ENCODE measurements at regions not wholly inside any gene's neighbourhood (a gene's known extent, or its start where the extent isn't known, plus 50 kb on each side); places are given as distances from the start of the nearest gene placed in this dataset.
"Not testable (repeated sequence)": the region's sequence is repeated elsewhere in the genome, so short reads cannot be mapped to it uniquely, and the experiment has no call there.

DNA sequence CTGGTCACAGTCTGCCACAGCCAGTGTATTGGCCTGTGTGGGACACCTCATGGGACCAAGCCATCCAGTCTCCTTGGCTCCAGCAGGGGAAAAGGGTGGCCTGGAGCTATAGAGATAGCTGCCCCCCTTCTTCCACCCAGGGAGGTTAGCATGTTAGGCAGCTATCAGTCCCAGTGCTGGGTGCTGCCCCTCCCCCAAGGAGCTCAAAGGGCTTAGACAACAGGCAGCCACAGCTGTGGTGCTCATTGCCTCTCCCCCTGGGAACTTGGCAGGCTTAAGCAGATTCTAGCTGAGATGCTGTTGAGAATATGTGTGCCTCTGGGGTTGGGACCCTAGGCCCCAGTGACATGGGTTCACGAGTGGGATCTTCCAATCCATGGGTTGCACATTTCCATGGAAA lies 226.0 kb upstream of the PTGER4 start:
- no peak for DNase-seq (ENCODE audit: low read depth)

DNA sequence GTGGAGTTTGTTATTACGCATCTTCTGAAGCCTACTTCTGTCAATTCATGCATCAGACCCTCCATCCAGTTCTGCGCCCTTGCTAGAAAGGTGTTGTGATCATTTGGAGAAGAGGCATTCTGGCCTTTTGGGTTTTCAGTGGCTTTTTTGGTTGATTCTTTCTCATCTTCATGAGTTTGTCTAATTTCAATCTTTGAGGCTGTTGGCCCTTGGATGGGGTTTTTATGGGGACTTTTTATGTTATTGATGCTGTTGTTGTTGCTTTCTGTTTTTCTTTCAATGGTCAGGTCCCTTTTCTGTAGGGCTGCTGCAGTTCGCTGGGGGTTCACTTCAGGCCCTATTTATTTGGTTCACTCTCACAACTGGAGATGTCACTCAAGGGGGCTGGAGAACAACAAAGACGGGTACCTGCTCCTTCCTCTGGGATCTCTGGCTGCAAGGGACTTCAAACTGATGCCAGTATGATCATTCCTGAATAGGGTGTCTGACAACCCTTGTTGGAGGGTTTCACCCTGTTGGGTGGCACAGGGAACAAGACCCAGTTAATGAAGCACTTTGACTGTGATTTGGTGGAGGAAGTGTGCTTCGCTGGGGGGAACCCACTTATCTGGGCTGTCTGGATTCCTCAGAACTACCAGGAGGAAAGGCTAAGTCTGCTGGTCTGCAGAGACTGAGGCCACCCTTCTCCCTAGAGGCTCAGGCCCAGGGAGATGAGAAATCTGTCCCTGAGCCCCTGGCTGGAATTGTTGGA lies 226.7 kb upstream of the PTGER4 start:
- DNase-seq (ENCODE audit: low read depth) = no peak

DNA sequence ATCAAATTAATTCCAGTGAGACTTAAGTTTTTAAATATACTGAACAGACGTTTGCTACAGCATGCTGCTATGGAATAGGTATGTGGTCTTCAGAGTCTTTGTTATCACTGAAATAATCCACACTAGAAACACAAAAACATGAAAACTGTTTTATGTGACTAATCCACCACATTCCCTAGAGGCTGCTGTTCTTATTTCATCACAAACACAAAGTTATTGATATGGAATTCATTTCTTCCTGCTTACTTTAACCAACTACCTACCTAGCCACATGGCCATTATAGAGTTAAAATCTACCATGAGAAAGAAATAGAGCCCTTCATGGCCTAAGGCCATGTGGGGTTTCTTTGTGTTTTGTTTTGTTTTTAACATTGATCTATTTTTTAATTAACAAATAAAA lies 232.3 kb upstream of the PTGER4 start:
- no peak for DNase-seq (ENCODE audit: low read depth)

DNA sequence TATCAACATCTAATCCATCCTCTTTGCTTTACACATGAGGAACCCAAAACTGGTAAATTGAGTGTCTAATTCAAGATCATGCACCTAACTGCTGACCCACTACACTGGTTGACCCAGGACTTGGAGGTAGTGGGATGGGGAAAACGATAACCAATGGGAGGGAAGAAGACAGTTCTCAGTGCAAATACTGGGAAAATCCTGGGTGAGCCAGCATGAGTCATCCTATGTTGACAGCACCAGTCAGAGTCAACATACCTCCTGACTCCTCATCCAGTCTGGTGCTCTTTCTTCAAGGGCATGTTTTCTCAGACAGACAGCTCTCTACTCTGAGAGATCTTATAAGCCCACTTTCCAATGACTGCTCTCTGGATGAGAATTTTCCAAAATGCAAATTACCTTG lies 232.8 kb upstream of the PTGER4 start:
- DNase-seq (ENCODE audit: low read depth) = no peak

DNA sequence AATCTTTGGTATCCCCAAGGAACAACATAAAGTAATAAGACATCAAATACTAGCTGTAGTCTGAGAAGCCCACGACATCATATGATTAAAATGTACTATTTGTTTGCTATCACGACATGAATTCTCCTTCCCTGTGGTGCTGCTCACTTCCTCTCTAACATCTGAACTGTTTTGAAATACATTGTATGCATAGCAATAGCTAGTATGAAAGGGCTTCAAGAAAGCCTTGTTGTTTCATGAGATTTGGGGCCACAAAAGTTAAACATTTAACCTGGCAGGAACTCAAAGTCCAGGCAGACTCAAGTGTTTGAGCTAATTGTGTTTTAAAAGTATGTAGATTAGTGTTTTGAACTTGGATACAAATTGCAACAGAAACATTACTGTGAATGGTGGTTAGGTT lies 237.4 kb upstream of the PTGER4 start:
- no peak for DNase-seq (ENCODE audit: low read depth)

DNA sequence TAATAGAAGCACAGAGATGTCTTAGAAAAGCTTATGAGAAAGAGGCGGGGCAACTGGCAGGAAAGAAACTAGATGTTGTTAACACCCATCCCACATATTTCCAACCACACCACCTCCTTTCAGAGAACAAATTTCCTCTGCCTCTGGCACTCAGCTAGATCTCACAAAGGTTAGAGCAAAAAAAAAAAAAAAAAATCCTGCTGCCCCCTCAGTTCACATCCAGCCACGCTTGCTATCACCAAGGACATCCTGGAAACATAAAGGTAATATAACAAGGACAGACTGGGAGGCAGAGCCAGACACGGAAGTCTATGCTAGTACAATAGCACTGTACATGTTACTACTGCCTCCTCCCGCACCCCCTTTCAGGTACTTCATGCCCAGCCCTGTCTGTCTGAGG lies 238.0 kb upstream of the PTGER4 start:
- no peak for DNase-seq (ENCODE audit: low read depth)

DNA sequence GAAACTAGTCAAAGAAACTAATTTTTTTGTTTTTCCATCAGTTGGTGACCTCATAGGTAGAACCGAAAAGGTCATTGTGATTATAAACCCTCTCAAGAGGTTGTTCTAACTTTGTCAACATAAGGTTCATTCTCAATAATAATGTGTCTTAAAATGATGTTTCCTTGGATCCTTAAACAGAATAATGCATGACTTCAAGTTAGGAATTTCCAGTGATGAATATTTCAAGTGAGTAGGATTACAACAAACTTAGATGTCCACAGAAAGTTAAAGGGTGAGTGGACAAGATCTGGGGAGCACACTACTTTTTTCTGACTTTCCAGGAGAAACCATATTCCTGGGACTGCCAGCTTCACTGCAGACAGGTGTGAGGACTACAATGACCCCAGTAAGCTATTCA lies 239.0 kb upstream of the PTGER4 start:
- DNase-seq (ENCODE audit: low read depth) = no peak

DNA sequence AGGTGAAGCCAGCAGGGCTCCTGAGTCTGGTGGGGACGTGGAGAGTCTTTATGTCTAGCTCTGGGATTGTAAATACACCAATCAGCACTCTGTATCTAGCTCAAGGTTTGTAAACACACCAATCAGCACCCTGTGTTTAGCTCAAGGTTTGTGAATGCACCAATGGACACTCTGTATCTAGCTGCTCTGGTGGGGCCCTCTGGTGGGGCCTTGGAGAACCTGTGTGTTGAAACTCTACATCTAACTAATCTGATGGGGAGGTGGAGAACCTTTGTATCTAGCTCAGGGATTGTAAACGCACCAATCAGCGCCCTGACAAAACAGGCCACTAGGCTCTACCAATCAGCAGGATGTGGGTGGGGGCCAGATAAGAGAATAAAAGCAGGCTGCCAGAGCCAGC lies 240.6 kb upstream of the PTGER4 start:
- not testable (repeated sequence) for DNase-seq (ENCODE audit: low read depth)

DNA sequence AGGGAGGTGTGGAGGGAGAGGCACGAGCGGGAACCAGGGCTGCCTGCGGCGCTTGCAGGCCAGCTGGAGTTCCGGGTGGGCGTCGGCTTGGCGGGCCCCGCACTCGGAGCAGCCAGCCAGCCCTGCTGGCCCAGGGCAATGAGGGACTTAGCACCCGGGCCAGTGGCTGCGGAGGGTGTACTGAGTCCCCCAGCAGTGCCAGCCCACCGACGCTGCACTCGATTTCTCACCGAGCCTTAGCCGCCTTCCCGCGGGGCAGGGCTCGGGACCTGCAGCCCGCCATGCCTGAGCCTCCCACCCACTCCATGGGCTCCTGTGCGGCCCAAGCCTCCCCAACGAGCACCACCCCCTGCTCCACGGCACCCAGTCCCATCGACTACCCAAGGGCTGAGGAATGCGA lies 241.1 kb upstream of the PTGER4 start:
- DNase-seq (ENCODE audit: low read depth) = not testable (repeated sequence)

DNA sequence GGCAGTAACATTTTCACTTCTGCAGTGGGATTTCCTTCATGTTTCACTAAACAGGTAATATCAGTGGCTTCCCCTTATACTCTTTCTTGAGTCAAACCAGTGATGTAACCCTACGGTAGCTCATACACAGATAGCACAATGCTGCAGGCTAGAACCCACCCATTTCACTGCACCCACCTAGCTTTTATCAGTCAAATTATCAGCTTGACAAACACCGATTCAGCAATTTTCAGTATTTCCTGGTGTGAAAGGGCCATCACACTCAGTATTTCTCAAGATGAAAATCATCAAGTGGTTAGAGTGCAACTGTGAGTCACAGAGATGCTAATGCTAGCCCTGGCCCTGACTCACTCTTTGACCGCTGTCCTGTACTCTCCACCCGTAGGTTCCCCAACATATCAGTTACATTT lies 242.3 kb upstream of the PTGER4 start:
- DNase-seq (ENCODE audit: low read depth) = no peak

DNA sequence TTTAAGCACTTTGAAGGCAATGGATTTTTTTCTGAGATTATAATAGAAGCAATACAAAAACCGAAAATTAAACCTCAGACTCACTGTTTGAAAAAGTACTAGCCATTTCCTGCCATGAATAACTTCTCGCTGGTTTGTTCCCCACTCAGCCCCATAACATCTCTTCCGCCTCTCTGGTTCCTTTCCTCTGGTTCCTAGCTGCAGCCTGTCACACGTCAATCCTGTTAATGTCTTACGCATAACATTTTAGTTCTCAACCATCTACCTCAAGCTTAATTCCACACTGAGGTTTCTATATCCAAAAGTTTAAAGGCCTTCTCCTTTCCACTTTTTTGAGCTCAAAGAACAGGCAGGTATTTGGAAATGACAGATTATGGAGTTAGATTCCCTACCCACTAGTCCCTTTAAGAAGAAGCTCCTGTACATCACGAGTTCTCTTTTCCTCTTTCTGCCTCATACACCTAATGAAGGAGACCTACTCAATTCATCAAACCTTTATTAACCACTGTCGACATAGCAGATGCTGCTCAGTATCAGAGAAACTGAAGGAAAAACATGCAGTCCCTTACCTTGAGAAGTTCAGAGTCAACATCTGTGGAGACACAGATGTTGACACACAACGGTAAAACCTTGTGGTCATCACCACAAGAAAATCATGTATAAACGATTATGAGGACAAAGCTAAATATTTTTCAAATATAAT lies 243.0 kb upstream of the PTGER4 start:
- peak; percentile 38 for DNase-seq (ENCODE audit: low read depth)

DNA sequence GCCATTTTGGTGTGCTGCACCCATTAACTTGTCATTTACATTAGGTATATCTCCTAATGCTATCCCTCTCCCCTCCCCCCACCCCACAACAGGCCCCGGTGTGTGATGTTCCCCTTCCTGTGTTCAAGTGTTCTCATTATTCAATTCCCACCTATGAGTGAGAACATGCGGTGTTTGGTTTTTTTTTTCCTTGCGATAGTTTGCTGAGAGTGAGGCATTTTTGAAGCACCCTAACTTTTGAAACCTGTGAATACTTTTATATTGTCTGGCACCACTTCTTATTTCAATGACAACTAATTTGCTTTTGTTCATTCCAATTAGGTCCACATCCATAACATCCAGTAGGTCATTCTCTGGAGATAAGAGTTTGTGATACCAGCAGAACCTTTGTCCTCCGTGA lies 244.0 kb upstream of the PTGER4 start:
- not testable (repeated sequence) for DNase-seq (ENCODE audit: low read depth)

DNA sequence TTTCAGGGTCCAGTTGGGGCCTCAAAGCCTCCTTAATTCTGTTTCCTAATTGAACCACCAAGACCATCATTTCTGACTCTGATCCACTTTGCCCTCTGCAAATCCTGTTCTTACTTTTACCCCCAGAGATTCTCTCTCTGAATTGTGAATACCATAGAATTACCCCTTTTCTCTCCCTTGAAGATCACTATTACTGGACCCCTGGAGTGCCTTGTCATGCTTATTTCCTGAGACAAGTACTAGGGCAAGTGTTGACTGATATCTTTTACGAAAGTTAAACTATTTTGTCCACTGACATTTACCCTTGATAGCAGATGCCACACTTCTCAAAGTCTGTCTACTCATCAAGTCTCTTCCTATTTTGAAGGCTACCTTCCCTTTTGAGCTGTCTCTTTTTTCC lies 246.9 kb upstream of the PTGER4 start:
- no peak for DNase-seq (ENCODE audit: low read depth)

DNA sequence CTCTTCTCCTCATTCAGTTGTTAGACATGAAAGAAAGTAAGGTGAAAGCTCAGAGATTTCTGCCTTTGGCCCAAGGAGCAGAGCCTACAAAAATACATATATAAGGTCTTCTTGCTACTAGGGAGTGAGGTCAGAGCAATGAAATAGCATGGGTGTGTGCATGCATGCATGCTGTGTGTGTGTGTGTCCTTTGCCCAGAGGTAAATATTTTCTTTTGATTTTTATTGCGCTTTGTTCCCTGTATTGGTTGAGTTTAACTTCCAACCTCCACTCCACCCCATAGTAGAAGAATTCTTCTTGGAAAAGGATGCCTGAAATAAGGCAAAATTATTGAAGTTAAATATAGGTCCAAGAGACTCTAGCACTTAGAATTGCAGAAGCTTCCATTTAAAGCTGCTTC lies 248.0 kb upstream of the PTGER4 start:
- DNase-seq (ENCODE audit: low read depth) = no peak

DNA sequence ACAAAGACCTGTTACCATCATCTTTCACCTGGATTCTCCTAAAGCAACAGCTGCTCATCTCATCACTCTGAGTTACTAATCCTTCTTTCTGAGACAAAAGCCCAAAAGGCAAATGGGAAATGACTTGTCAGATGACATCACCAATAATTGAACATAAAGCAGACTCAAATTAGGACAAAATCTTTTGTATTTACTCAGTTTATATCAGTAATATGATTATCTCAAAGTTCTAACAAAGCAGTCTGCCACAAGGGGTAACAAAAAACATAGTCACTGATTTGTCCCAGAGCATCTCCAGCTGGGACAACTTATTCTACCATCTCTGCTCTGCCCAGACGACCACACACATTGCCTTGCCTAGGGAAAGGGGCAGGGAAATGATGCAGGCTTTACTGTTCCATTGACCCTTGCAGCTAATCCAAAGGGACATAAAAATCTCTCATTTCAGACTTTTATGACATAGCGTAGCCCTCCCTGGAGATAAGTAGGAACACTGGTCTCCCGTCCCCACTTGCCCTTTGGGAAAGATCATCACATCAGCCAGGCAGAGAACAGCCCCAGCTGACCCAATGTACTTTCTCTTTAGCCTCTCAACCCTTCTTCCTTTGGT lies 249.5 kb upstream of the PTGER4 start:
- no peak for DNase-seq (ENCODE audit: low read depth)

DNA sequence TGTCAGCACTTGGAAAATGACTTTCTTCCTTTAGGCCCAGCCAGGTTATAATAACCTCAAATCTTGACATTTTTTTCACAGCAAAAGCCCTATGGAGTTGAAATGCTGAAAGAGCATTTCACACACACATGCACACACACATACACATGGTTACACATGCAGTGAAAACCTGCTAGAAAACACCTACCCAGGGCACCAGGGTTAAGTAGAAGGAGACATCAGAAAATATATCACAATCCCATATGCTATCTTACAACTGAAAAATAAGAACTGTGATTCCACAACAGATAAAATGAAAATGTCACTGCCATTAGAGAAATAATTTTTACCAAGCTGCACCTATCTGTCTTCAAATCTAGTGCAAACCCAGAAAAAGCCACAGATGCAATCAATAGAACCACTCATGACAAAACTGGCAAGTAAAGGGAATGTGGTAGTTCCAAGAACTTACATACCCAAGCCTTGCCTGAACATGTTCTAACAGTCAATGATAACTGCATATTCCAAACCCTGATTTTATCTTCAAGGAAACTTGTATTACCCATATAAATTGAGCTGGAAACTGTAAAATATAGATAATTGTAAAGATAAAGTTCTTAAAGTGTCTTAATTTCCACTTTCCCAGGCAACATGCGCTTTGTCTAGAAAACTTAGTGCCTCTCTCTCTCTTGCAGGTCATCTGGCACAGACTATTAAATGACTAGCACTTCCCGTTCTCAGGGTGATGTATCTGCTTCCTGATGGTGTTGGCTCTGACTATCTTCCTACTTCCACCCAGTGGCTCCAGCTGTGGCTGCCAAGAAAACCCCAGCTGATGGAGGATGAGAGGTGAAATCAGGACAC lies 250.2 kb upstream of the PTGER4 start:
- no peak for DNase-seq (ENCODE audit: low read depth)

DNA sequence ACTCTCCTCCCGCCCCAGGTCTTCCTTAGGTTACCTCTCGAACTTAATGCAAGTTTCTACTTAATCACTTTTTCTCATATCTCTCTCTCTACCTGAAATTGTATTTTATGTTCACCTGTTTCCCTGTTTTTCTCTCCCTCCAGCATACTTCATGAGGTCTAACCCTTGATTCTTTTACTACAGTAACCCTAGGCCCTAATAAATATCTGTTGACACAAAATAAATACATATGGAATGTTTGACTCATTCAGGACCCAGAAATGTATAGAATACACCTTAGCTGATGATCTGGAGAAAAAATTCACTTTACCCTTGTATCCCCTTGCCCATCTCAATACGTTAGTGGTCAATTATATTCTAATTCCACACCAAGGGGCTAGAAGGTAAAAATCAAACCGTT lies 250.9 kb upstream of the PTGER4 start:
- DNase-seq (ENCODE audit: low read depth) = no peak

DNA sequence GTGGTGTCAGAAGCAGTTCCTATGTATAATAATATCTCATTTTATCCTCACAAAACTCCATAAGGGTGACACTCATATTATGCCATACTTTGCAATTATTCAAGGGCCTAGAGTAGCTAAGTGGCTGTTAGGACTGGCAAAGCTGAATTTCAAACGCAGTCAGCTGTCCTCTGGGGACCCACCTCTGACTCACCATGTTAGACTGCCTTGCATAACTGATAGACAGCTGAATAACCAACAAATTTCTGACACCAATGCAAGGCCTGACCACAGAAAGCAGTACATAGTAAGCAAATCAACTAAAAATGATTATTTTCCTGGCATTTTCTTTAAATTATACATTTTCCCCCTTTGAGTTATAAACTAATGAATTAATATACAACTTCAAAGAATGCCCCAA lies 251.6 kb upstream of the PTGER4 start:
- DNase-seq (ENCODE audit: low read depth) = no peak

DNA sequence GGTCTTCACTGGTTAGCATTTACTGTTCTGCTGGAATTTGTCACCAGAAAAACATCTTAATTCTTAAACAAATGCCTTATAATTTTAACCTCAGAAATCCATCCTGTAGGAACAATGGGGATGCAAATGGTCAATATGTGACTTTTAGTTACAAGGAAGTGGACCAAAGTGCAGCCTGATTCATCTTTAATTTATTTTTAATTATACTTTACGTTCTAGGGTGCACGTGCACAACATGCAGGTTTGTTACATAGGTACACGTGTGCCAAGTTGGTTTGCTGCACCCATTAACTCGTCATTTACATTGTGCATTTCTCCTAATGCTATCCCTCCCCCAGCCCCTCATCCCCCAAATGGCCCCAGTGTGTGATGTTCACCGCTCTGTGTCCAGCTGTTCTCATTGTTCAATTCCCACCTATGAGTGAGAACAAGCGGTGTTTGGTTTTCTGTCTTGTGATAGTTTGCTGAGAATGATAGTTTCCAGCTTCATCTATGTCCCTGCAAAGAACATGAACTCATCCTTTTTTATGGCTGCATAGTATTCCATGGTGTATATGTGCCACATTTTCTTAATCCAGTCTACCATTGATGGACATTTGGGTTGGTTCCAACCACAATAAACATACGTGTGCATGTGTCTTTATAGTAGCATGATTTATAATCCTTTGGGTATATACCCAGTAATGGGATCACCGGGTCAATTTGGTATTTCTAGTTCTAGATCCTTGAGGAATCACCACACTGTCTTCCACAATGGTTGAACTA lies 262.5 kb upstream of the PTGER4 start:
- not testable (repeated sequence) for DNase-seq (ENCODE audit: low read depth)

DNA sequence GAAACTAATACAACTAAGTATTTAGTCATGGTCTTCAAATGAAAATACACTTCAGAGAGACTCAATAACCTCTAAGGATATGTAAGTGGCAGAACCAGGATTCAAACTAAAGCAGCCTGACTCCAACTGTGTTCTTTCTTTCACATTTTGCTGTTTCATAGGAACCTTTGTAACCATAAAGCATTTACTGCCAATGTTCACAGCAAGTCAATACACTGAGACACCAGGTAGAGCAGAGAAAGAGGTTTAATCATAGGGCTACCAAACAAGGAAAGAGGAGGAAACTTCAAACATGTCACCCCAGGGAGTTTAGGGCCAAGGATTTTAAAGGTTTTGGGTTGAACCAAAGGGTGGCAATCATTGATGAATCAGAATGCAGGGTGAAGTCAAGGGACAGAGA lies 263.1 kb upstream of the PTGER4 start:
- DNase-seq (ENCODE audit: low read depth) = no peak

DNA sequence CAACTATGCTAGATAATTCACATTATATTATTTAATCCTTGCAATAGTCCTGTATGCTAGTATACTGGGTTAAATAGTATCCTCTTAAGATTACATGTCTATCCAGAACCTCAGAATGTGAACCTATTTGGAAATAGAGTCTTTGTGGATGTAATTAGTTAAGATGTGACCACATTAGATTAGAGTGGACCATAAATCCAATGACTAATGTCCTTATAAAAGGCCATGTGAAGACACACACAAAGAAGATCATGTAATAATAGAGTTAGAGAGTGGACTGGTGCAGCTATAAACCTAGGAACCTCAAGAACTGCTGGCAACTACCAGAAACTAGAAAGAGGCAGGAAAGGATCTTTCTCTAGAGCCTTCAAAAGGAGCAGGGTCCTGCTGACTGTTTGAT lies 263.6 kb upstream of the PTGER4 start:
- DNase-seq (ENCODE audit: low read depth) = no peak

DNA sequence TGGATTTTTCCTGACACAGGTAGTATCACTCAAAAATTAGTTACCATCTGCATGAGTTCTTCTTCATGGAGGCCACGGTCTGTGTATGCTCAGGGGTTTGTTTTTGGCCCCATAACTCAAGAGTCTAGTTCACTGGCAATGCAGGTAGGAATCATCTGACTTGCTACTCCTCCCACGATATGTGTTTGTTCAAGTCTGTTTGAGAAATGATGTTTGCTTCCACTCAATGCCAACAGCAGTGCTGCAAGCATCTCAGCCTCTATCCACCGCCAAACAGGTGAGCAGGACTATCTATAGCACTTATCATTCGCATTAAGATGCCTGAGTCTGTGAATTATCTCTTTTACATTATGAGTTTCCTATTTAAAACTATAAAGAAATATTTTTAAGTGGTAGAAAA lies 264.8 kb upstream of the PTGER4 start:
- no peak for DNase-seq (ENCODE audit: low read depth)
